AG04449 (cell line): ENCODE measurements at regions not wholly inside any gene's neighbourhood (a gene's known extent, or its start where the extent isn't known, plus 50 kb on each side); places are given as distances from the start of the nearest gene placed in this dataset.

Source experiments
- CTCF ChIA-PET: fragments of 350-600 bp; formaldehyde crosslinking; extraction: SDS; loops from one replicate; lab custom pipeline; 2021; ENCODE audit warnings: antibody characterized with exemption; lab: Yijun Ruan, JAX
- POLR2A ChIA-PET: fragments of 400-600, 350-600 bp; formaldehyde crosslinking; extraction: SDS; loops from one replicate; lab custom pipeline; 2020; ENCODE audit warnings: antibody characterized with exemption, inconsistent platforms; lab: Yijun Ruan, JAX
- DNase-seq: peaks from one replicate; pipeline ENCODE4 v3.0.0-alpha.2; 2010; ENCODE audit warnings: low read depth, low spot score
- H3K4me3 ChIP-seq: 2 replicates; pipeline ENCODE4 v1.5.1; 2011; ENCODE audit warnings: low read depth, mild to moderate bottlenecking, control low read depth, low read length
- CTCF ChIP-seq: IDR thresholded peaks from one replicate; pipeline ENCODE4 v1.5.1; 2011; ENCODE audit warnings: mild to moderate bottlenecking, moderate library complexity, low read length, control low read depth, inconsistent platforms; ENCODE audit not compliant: insufficient read depth; ENCODE audit errors: missing control alignments

GRCh38 chr3:31016196-31016595 is 121.7 kb upstream of the GADL1 start:
- TF ChIP-seq CTCF: no peak
- no peak overlapping the region for H3K4me3 ChIP-seq
- DNase-seq: no peak
- POLR2A ChIA-PET: no interaction called here
- CTCF ChIA-PET: no interaction called here

GRCh38 chr3:31022716-31023115 is 128.3 kb upstream of the GADL1 start:
- ChIA-PET CTCF (interaction anchor here (1.4 kb wide), 1 partner anchor 13 kb away, joined by 4 read pairs; no protein-coding TSS in a partner anchor), POLR2A (no interaction called here)
- no peak overlapping the region for H3K4me3 ChIP-seq
- no peak for DNase-seq
- no peak for TF ChIP-seq CTCF

GRCh38 chr3:31025541-31025940 is 131.1 kb upstream of the GADL1 start:
- POLR2A ChIA-PET: no interaction called here
- CTCF ChIA-PET: no interaction called here
- TF ChIP-seq CTCF: no peak
- no peak overlapping the region for H3K4me3 ChIP-seq
- no peak for DNase-seq

- no peak for DNase-seq
- no peak for TF ChIP-seq CTCF
- CTCF ChIA-PET: no interaction called here
- POLR2A ChIA-PET: no interaction called here
- H3K4me3 ChIP-seq: no peak overlapping the region
Measured at GRCh38 chr3:31027191-31027761, 132.8 kb upstream of the GADL1 start.

- POLR2A ChIA-PET: no interaction called here
- CTCF ChIA-PET: no interaction called here
Measured at GRCh38 chr3:31027914-31028313, 133.5 kb upstream of the GADL1 start.

GRCh38 chr3:31028766-31029165 is 134.3 kb upstream of the GADL1 start:
- no peak for DNase-seq
- TF ChIP-seq CTCF: no peak
- ChIA-PET CTCF (interaction anchor here (1.3 kb wide), 1 partner anchor 259 kb away, joined by 4 read pairs; no protein-coding TSS in a partner anchor), POLR2A (no interaction called here)
- no peak overlapping the region for H3K4me3 ChIP-seq

More at GRCh38 chr3:31027914-31028313, 133.5 kb upstream of the GADL1 start:
- H3K4me3 ChIP-seq: no peak overlapping the region
- no peak for TF ChIP-seq CTCF
- DNase-seq: no peak
